GM08714 (cell line): ENCODE measurements at regions not wholly inside any gene's neighbourhood (a gene's known extent, or its start where the extent isn't known, plus 50 kb on each side); places are given as distances from the start of the nearest gene placed in this dataset.

ENCODE experiments used
- H3K4me3 ChIP-seq: fragments of 200-500 bp; sonication (Bioruptor generic); 2 replicates; pipeline ENCODE4 v1.5.1; 2014; ENCODE audit warnings: mild to moderate bottlenecking, low read length, inconsistent platforms
- ZNF274 ChIP-seq: IDR thresholded peaks from 2 replicates; pipeline ENCODE4 v1.6.1; 2012; ENCODE audit warnings: mild to moderate bottlenecking, low read depth, low read length

GRCh38 chr13:80462037-80462436 is 121.1 kb upstream of the SPRY2 start:
- no peak for TF ChIP-seq ZNF274
- no peak overlapping the region for H3K4me3 ChIP-seq

- no peak overlapping the region for H3K4me3 ChIP-seq
- no peak for TF ChIP-seq ZNF274
Observed at GRCh38 chr13:80458543-80458942, 117.6 kb upstream of the SPRY2 start.

DNA sequence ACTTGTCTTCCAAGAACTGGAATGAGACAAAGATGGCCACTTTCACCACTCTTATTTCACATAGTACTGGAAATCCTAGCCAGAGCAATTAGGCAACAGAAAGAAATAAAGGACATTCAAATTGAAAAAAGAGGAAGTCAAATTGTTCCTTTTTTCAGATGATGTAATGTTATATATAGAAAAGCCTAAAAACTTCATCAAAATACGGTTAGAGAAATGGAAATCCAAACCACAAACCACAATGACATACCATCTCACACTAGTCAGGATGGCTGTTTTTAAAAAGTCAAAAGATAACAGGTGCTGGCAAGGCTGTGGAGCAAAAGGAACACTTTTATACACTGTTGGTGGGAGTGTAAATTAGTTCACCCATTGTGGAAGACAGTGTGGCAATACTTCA is 113.3 kb upstream of the SPRY2 start:
- H3K4me3 ChIP-seq: no peak overlapping the region
- TF ChIP-seq ZNF274: no peak

GRCh38 chr13:80452279-80452678 is 111.4 kb upstream of the SPRY2 start:
- TF ChIP-seq ZNF274: no peak
- no peak overlapping the region for H3K4me3 ChIP-seq

- H3K4me3 ChIP-seq: no peak overlapping the region
Observed at GRCh38 chr13:80451641-80452040, 110.7 kb upstream of the SPRY2 start.

GRCh38 chr13:80450386-80450785 is 109.5 kb upstream of the SPRY2 start:
- TF ChIP-seq ZNF274: no peak
- H3K4me3 ChIP-seq: no peak overlapping the region

More at GRCh38 chr13:80451641-80452040, 110.7 kb upstream of the SPRY2 start:
- TF ChIP-seq ZNF274: no peak

DNA sequence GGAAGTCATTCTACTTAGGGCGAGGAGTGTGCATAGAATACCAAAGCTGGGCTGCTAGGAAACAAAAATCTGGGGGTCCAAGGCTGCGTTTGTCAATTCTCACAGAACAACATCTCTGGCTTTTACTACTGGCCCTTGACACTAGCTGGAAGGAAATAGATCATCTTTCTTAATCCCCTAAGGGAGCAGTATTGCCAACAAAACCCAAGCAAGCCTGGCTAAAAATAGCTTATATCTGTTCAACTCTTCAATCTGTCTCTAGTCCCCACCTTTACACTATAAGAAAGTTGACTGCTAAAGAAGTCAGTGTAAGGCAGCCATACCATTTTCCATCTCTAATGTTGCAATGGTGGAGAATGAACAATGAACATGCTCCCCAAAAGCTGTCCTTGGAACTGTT is 107.8 kb upstream of the SPRY2 start:
- TF ChIP-seq ZNF274: no peak

GRCh38 chr13:80447747-80448146 is 106.8 kb upstream of the SPRY2 start:
- no peak overlapping the region for H3K4me3 ChIP-seq
- no peak for TF ChIP-seq ZNF274

More for the DNA sequence above, 107.8 kb upstream of the SPRY2 start:
- H3K4me3 ChIP-seq: no peak overlapping the region

DNA sequence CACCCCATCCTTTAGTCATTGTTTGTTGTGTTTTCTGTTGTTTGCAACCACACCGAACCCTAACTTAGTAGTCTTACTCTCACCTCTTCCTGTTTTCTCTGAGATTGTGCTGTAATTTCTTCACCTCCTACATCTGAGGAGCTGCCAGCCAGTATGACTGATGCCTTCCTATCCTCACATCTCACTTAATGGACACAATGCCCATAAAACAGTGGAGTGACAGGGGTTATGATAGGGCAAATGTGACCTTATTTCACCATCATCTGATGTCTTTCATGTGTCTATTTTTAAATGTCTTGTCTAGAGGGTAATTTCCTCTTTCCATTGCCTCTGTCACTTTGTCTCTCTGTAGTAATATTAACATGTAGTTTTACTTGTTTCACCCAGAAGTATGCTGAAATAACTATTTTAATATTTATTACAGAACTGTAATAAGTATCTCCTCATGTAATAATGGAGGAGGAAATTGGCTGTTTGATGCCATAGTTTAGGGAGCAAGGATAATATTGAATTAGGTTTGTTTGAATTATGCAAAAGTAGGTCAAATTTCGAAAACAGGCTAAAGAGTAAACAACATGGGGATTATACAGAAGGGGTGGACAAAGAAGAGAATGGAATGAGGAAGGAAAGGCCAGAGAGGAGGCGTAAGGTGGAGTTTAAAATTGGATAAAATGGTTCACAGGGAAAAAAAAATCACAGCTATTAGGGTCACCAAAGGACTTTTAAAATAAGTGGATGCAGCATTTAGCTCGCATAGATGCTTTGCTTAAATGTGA is 103.5 kb upstream of the SPRY2 start:
- no peak overlapping the region for H3K4me3 ChIP-seq
- TF ChIP-seq ZNF274: no peak

DNA sequence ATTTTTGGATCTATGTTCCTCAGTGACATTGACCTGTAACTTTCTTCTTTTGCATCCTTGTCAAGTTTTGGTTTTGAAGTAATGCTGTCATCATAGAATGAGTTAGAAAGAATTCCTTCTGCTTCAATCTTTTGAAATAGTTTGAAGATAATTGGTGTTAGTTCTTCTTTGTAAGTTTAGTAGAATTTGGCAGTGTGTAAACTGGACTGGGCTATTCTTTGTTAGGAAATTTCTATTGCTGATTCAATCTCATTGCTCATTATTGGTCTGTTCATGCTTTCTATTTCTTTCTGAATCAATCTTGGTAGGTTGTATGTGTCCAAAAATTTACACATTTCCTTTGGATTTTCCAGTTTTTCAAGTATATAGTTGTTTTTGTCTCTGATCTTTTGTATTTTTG is 101.7 kb upstream of the SPRY2 start:
- no peak overlapping the region for H3K4me3 ChIP-seq

DNA sequence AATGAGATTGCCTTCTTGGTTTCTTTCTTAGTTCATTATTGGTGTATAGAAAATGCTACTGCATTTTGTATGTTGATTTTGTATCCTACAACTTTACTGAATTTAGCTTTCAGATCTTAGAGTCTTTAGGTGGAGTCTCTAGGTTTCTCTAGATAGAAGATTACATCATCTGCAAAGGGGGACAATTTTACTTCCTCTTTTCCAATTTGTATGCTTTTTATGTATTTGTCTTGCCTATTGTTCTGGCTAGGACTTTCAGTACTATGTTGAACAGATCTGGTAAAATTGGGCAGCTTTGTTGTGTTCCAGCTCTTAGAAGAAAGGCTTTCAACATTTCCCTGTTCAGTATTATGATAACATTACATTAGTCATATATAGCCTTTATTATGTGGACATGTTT is 101.0 kb upstream of the SPRY2 start:
- no peak overlapping the region for H3K4me3 ChIP-seq
- no peak for TF ChIP-seq ZNF274

More for the DNA sequence above, 101.7 kb upstream of the SPRY2 start:
- TF ChIP-seq ZNF274: no peak

DNA sequence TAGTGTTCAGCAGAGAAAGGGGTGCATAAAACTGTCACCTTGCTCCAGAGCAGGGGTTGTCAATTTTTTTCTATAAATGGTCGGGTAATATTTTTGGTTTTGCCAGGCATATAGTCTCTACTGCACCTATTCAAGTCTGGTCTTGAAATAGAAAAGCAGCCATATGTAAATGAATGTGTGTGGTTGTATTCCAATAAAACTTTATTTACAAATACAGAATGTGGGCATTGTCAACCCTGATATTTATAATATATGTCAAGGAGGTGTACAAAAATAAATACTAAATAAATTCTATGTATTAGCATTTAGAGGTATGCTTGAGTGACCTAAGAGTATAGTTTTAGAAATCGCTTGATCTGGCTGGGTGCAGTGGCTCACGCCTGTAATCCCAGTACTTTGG is 97.6 kb upstream of the SPRY2 start:
- H3K4me3 ChIP-seq: no peak overlapping the region
- TF ChIP-seq ZNF274: no peak

- H3K4me3 ChIP-seq: no peak overlapping the region
- no peak for TF ChIP-seq ZNF274
Observed at GRCh38 chr13:80437231-80437630, 96.3 kb upstream of the SPRY2 start.

DNA sequence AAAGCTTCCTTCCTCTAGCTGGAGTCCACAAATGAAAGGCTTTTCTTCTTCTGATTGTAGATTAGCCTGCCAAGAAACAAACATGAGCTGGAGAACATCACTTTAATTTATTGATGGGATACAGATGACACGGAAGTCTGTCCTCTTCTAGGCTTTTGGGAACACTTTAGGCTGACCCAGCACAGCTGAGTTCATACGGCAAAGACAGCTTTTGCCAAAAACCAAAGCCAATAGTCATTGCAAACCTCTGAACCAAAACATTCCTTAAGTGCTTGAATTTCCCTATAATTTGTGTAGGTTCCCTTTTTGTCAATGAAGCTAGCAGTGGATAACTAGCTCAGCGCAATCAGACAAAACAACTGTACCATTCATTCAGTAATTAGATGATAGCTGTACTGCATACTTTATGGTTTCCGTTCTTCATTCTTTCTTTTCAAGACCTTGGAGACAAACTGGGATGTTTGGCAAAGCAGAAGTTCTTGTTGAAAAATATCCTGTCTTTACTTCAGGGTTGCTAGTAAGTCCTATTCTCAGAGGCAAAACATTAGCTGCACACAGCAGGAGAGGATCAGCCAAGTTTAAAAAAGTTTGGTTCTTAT is 95.7 kb upstream of the SPRY2 start:
- no peak overlapping the region for H3K4me3 ChIP-seq

DNA sequence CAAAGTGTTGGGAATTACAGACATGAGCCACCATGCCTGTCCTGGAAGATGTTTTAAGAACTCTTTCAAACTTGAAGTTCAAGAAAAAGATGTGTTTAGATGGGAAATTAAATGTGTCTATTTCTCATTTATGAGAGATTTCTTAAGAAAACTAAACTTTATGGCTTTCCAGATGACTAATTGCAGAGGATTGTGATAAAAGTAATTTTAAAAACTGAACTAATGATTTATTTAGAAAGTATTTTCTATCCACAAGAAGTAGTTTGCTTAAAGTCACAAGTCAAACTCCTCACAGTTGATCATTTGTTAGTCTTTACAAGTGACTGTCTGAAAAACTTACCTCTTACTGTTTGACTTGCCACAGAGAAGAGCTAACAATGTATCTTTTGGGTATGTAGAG is 89.6 kb upstream of the SPRY2 start:
- no peak overlapping the region for H3K4me3 ChIP-seq

More for the DNA sequence above, 95.7 kb upstream of the SPRY2 start:
- TF ChIP-seq ZNF274: no peak

More for the DNA sequence above, 89.6 kb upstream of the SPRY2 start:
- no peak for TF ChIP-seq ZNF274
